MM.1S (cell line): ENCODE measurements at regions not wholly inside any gene's neighbourhood (a gene's known extent, or its start where the extent isn't known, plus 50 kb on each side); places are given as distances from the start of the nearest gene placed in this dataset.

ENCODE experiments used
- EZH2phosphoT487 ChIP-seq: fragments of 300-600 bp; sonication (generic); IDR thresholded peaks from 2 replicates; pipeline ENCODE4 v1.6.1; 2018; ENCODE audit warnings: antibody characterized with exemption, low read length
- TF ChIP-seq, protein P1 (sequence below): fragments of 300-600 bp; sonication (generic); IDR thresholded peaks from 2 replicates; pipeline ENCODE4 v1.5.1; 2016; ENCODE audit warnings: antibody characterized with exemption, low read length, mixed read lengths

DNA sequence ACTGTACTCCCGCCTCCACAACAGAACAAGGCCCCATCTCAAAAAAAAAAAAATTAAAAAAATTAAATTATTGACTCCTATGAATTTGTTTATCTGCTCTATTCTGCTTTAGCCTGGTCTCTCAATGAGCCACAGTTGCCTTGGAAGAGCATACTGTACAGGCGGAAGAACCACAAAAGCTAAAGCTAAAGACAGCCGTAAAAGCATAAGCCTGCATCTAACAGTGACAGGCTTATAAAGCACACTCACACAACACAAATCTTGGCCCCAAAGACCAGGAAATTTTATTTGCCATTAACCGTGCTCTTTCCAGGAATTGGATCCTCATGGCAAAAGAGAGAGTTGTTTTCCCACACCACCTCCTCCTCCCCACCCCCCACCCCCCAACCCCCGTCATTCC is 53.5 kb upstream of the KLF3 start:
- TF ChIP-seq, protein P1, sequence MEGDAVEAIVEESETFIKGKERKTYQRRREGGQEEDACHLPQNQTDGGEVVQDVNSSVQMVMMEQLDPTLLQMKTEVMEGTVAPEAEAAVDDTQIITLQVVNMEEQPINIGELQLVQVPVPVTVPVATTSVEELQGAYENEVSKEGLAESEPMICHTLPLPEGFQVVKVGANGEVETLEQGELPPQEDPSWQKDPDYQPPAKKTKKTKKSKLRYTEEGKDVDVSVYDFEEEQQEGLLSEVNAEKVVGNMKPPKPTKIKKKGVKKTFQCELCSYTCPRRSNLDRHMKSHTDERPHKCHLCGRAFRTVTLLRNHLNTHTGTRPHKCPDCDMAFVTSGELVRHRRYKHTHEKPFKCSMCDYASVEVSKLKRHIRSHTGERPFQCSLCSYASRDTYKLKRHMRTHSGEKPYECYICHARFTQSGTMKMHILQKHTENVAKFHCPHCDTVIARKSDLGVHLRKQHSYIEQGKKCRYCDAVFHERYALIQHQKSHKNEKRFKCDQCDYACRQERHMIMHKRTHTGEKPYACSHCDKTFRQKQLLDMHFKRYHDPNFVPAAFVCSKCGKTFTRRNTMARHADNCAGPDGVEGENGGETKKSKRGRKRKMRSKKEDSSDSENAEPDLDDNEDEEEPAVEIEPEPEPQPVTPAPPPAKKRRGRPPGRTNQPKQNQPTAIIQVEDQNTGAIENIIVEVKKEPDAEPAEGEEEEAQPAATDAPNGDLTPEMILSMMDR: no peak
- TF ChIP-seq EZH2phosphoT487: no peak
